ENCODE measurements at regions not wholly inside any gene's neighbourhood (a gene's known extent, or its start where the extent isn't known, plus 50 kb on each side); places are given as distances from the start of the nearest gene placed in this dataset.

DNA sequence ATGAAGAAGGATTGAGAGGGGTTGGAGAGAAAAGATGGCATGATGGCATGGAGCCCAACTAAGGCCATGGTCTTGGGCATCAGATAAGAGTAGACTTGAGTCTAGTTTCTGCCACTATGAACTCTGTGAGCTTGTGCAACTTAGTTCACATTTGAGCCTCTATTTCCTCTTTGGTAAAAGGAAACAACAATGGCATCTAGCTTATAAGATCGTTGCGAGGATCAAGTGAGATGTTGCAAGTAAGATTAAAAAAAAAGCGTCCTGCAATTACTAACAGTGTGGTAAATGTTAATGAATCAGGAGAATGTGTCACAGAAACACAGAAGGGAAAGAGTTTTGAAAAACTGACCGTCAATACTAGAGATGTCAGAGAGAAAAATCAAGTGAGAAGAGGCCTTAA, 202.9 kb upstream of the FGGY start:
- TF ChIP-seq MYC (IDR thresholded peaks at IDR 0.05; ENCODE audit: low read depth, low read length) (no peak), CTCF (IDR thresholded peaks at IDR 0.05; ENCODE audit: low read depth, low read length) (no peak), MAX (IDR thresholded peaks at IDR 0.05; ENCODE audit: low read depth, low read length) (no peak), POLR2A (IDR thresholded peaks at IDR 0.05; ENCODE audit: extremely low read depth, insufficient read length) (no peak)
- no peak for DNase-seq (ENCODE audit: low read depth)
- H3K4me3 ChIP-seq (ENCODE audit: low read depth, low read length): no peak overlapping the region

- no peak for TF ChIP-seq MYC (IDR thresholded peaks at IDR 0.05; ENCODE audit: low read depth, low read length)
- no peak for TF ChIP-seq MAX (IDR thresholded peaks at IDR 0.05; ENCODE audit: low read depth, low read length)
- no peak for TF ChIP-seq CTCF (IDR thresholded peaks at IDR 0.05; ENCODE audit: low read depth, low read length)
- TF ChIP-seq POLR2A (IDR thresholded peaks at IDR 0.05; ENCODE audit: extremely low read depth, insufficient read length): no peak
- no peak for DNase-seq (ENCODE audit: low read depth)
Observed at GRCh38 chr1:59096501-59096900, 200.4 kb upstream of the FGGY start.

GRCh38 chr1:59098655-59099054, 198.2 kb upstream of the FGGY start:
- no peak overlapping the region for H3K4me3 ChIP-seq (ENCODE audit: low read depth, low read length)
- TF ChIP-seq MYC (IDR thresholded peaks at IDR 0.05; ENCODE audit: low read depth, low read length) (no peak), CTCF (IDR thresholded peaks at IDR 0.05; ENCODE audit: low read depth, low read length) (no peak), POLR2A (IDR thresholded peaks at IDR 0.05; ENCODE audit: extremely low read depth, insufficient read length) (no peak), MAX (IDR thresholded peaks at IDR 0.05; ENCODE audit: low read depth, low read length) (no peak)
- no peak for DNase-seq (ENCODE audit: low read depth)

More at GRCh38 chr1:59096501-59096900, 200.4 kb upstream of the FGGY start:
- no peak overlapping the region for H3K4me3 ChIP-seq (ENCODE audit: low read depth, low read length)

- TF ChIP-seq MAX (IDR thresholded peaks at IDR 0.05; ENCODE audit: low read depth, low read length) (no peak), CTCF (IDR thresholded peaks at IDR 0.05; ENCODE audit: low read depth, low read length) (no peak), MYC (IDR thresholded peaks at IDR 0.05; ENCODE audit: low read depth, low read length) (no peak), POLR2A (IDR thresholded peaks at IDR 0.05; ENCODE audit: extremely low read depth, insufficient read length) (no peak)
- H3K4me3 ChIP-seq (ENCODE audit: low read depth, low read length): no peak overlapping the region
- DNase-seq (ENCODE audit: low read depth): no peak
Observed at GRCh38 chr1:59100708-59101374, 196.1 kb upstream of the FGGY start.

GRCh38 chr1:59101518-59101917, 195.4 kb upstream of the FGGY start:
- H3K4me3 ChIP-seq (ENCODE audit: low read depth, low read length): no peak overlapping the region
- no peak for DNase-seq (ENCODE audit: low read depth)
- no peak for TF ChIP-seq CTCF (IDR thresholded peaks at IDR 0.05; ENCODE audit: low read depth, low read length)
- no peak for TF ChIP-seq MYC (IDR thresholded peaks at IDR 0.05; ENCODE audit: low read depth, low read length)
- TF ChIP-seq POLR2A (IDR thresholded peaks at IDR 0.05; ENCODE audit: extremely low read depth, insufficient read length): no peak
- no peak for TF ChIP-seq MAX (IDR thresholded peaks at IDR 0.05; ENCODE audit: low read depth, low read length)

Measured in NB4 (cell line).